Cardiac muscle cell (in vitro differentiated cells and primary cell): ENCODE measurements at regions not wholly inside any gene's neighbourhood (a gene's known extent, or its start where the extent isn't known, plus 50 kb on each side); places are given as distances from the start of the nearest gene placed in this dataset.

Experiments
- DNase-seq, 2 donors: peaks; one replicate each; pipeline versions ENCODE4 v3.0.0 to v3.0.0-alpha.2; 2010 to 2017; ENCODE audit warnings: low read depth in 1 of 2, low spot score in 1 of 2
- H3K27ac ChIP-seq: fragments of 200-600 bp; sonication (generic); 2 replicates; pipeline ENCODE4 v1.5.1; 2016
- H3K27me3 ChIP-seq: fragments of 200-600 bp; sonication (generic); 2 replicates; pipeline ENCODE4 v1.6.0; 2016; ENCODE audit warnings: control low read depth
- H3K36me3 ChIP-seq: fragments of 200-600 bp; sonication (generic); 2 replicates; pipeline ENCODE4 v1.5.1; 2016; ENCODE audit warnings: control low read depth
- H3K4me1 ChIP-seq: fragments of 200-600 bp; sonication (generic); 2 replicates; pipeline ENCODE4 v1.8.1; 2017; ENCODE audit warnings: low read depth, mild to moderate bottlenecking, mixed run types
- H3K4me3 ChIP-seq: fragments of 200-600 bp; sonication (generic); 2 replicates; pipeline ENCODE4 v1.5.1; 2016; ENCODE audit warnings: mild to moderate bottlenecking
- H3K9me3 ChIP-seq: fragments of 200-600 bp; sonication (generic); 2 replicates; pipeline ENCODE4 v1.5.1; 2017; ENCODE audit warnings: low read depth, mild to moderate bottlenecking, control low read depth
- TF ChIP-seq, protein P1 (sequence below): IDR thresholded peaks from 2 replicates; pipeline ENCODE4 v1.5.1; 2012; ENCODE audit warnings: low read depth, mild to moderate bottlenecking, low read length

DNA sequence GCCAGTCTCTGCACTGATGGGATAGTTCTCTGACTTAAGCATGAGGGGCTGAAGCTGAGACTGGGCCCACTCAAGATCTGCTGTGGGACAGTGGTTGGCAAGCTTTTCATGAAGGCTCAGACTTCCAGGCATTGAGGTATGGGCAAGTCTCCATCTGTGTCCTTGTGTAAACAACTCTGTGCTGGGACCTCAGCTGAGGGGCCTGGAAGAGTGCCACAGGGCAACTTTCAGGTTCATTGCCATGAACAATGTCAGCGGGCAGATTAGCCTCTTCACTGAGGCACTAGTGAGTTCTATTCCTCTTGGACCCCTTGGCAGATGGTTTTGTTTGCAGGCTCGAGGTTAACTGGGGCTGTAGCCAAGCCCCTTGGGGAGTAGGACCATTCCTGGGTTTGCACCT lies 127.1 kb downstream of the MRPS30 start:
- TF ChIP-seq, protein P1, sequence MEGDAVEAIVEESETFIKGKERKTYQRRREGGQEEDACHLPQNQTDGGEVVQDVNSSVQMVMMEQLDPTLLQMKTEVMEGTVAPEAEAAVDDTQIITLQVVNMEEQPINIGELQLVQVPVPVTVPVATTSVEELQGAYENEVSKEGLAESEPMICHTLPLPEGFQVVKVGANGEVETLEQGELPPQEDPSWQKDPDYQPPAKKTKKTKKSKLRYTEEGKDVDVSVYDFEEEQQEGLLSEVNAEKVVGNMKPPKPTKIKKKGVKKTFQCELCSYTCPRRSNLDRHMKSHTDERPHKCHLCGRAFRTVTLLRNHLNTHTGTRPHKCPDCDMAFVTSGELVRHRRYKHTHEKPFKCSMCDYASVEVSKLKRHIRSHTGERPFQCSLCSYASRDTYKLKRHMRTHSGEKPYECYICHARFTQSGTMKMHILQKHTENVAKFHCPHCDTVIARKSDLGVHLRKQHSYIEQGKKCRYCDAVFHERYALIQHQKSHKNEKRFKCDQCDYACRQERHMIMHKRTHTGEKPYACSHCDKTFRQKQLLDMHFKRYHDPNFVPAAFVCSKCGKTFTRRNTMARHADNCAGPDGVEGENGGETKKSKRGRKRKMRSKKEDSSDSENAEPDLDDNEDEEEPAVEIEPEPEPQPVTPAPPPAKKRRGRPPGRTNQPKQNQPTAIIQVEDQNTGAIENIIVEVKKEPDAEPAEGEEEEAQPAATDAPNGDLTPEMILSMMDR: no peak
- H3K27ac ChIP-seq: no peak overlapping the region
- H3K9me3 ChIP-seq: no peaks in the 10 kb centered on the region
- no peaks in the 10 kb centered on the region for H3K36me3 ChIP-seq
- no peak for DNase-seq
- no peaks in the 10 kb centered on the region for H3K4me1 ChIP-seq
- H3K27me3 ChIP-seq: no peaks in the 10 kb centered on the region
- H3K4me3 ChIP-seq: no peak overlapping the region

DNA sequence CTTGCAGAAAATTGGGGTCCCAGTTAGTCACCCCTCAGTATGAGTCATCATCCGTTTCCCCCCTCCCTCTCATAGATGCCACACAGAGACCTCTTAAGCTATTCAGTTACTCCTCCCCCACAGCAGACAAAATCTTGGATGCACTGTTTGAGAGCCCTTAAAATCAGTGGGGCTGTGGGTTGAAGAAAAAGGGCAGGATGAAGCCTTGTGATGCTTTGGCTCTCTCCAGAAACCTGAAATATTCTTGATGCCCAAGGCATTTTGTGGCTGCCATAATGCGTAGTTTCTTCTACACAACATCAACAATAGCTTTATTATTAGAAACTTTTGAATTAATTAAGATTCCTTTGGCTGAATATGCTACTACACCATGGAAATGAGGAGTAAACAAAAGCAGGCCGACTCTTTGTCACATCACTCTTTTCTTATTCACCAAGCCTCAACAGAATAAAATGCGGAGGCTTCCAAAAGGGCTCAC lies 133.8 kb downstream of the MRPS30 start:
- H3K4me1 ChIP-seq: no peaks in the 10 kb centered on the region
- H3K27ac ChIP-seq: no peak overlapping the region
- no peak overlapping the region for H3K4me3 ChIP-seq
- DNase-seq: no peak
- no peaks in the 10 kb centered on the region for H3K27me3 ChIP-seq
- TF ChIP-seq, protein P1: no peak
- H3K36me3 ChIP-seq: no peaks in the 10 kb centered on the region
- no peaks in the 10 kb centered on the region for H3K9me3 ChIP-seq

DNA sequence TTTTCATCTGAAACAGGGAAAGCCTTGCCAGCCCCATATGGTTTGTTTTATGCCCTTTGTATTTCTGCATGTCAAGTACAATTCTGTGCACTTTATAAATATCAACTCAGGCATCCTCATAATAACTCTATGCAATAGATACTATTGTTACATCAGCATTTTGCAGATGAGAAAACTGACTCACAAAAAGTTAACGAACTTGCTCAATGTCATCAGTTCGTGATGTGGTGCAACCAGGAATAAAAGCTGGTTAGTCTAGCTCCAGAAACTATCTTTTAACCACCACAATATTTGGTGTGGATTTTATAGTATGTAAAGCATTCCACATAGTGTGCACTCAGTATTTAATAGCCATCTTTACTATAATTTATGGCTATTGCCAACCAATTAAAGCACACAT lies 134.9 kb downstream of the MRPS30 start:
- no peaks in the 10 kb centered on the region for H3K4me1 ChIP-seq
- H3K4me3 ChIP-seq: no peak overlapping the region
- H3K27me3 ChIP-seq: no peaks in the 10 kb centered on the region
- no peaks in the 10 kb centered on the region for H3K36me3 ChIP-seq
- TF ChIP-seq, protein P1: no peak
- no peak for DNase-seq
- no peaks in the 10 kb centered on the region for H3K9me3 ChIP-seq
- H3K27ac ChIP-seq: no peak overlapping the region

DNA sequence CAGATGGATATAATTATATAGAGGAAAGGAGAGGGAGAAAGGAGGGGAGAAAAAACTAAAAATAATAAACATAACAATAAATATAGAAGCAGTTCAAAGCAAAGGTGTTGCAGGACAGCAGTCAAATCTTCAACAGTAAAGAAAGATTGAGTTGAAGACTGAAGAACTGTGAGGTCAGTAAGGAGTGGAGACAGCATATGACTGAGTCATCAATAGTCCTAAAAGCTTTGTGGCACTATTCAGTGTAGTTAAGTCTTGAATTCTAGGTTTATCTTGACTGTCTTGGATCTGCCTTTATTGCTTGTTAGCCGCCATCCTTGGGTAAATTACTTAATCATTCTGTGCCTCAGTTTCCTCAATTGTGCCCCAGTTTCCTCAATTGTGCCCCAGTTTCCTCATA lies 137.0 kb downstream of the MRPS30 start:
- Histone ChIP-seq H3K27ac (no peak overlapping the region), H3K9me3 (no peaks in the 10 kb centered on the region), H3K4me3 (no peak overlapping the region), H3K36me3 (no peaks in the 10 kb centered on the region), H3K27me3 (no peaks in the 10 kb centered on the region), H3K4me1 (no peaks in the 10 kb centered on the region)
- TF ChIP-seq, protein P1: no peak
- no peak for DNase-seq

DNA sequence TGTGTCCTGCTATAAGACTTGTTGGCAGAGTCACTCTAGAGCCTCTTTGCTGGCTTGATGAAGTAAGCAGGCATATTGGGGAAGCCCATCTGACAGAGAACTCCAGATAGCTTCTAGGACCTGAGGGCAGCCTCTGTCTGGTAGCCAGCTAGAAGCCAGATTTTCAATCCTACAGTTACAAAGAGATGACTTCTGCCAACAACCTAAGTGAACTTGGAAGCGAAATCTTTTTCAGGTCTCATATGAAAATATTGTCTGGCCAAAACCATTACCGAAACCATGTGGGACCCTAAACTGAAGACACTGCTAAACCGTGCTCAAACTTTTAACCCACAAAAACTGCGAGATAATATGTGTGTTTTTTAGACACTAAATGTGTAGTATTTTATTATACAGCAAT lies 140.9 kb downstream of the MRPS30 start:
- Histone ChIP-seq H3K4me3 (no peak overlapping the region), H3K9me3 (no peaks in the 10 kb centered on the region), H3K36me3 (no peaks in the 10 kb centered on the region), H3K4me1 (no peaks in the 10 kb centered on the region), H3K27me3 (no peaks in the 10 kb centered on the region), H3K27ac (no peak overlapping the region)
- TF ChIP-seq, protein P1: no peak
- DNase-seq: no peak

DNA sequence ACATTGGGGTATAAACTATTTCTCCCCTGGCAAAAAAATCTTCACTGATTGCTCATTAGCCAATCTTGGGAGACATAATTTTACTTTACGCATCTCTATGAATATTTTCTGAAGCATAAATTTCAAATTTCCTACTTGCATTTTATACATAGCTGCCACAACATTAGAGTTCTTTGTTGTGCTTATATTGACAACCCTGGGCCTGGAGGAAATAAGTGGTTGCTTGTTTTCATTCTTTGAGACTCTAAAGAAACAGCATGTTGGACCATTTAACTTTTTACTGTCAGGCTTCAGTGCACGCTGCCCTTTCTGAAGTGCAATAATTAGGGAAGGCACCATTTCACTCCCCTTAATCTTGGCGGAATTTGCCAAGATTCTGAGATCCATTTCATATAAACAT lies 142.6 kb downstream of the MRPS30 start:
- H3K4me3 ChIP-seq: no peak overlapping the region
- no peaks in the 10 kb centered on the region for H3K4me1 ChIP-seq
- TF ChIP-seq, protein P1: no peak
- H3K27me3 ChIP-seq: no peaks in the 10 kb centered on the region
- no peak overlapping the region for H3K27ac ChIP-seq
- DNase-seq: no peak
- H3K9me3 ChIP-seq: no peaks in the 10 kb centered on the region
- no peaks in the 10 kb centered on the region for H3K36me3 ChIP-seq
